SJCRH30 (cell line): ENCODE measurements at regions not wholly inside any gene's neighbourhood (a gene's known extent, or its start where the extent isn't known, plus 50 kb on each side); places are given as distances from the start of the nearest gene placed in this dataset.

Experiments used
- DNase-seq, 2 experiments: peaks; one replicate each; pipeline ENCODE4 v3.0.0-alpha.2; 2015 to 2020
- H3K27ac ChIP-seq: fragments of 250-450 bp; sonication (Bioruptor Pico); 2 replicates; pipeline ENCODE4 v1.5.1; 2020; ENCODE audit warnings: mild to moderate bottlenecking, moderate library complexity
- H3K27me3 ChIP-seq: fragments of 250-450 bp; sonication (Bioruptor Pico); 2 replicates; pipeline ENCODE4 v1.5.1; 2020; ENCODE audit warnings: mild to moderate bottlenecking, moderate library complexity
- H3K36me3 ChIP-seq: fragments of 250-450 bp; sonication (Bioruptor Pico); 2 replicates; pipeline ENCODE4 v1.5.1; 2020; ENCODE audit warnings: mild to moderate bottlenecking, moderate library complexity
- H3K4me1 ChIP-seq: fragments of 250-450 bp; sonication (Bioruptor Pico); 2 replicates; pipeline ENCODE4 v1.5.1; 2020; ENCODE audit warnings: mild to moderate bottlenecking, moderate library complexity
- H3K4me3 ChIP-seq: fragments of 250-450 bp; sonication (Bioruptor Pico); 2 replicates; pipeline ENCODE4 v1.5.1; 2020; ENCODE audit warnings: mild to moderate bottlenecking, moderate library complexity
- H3K9me3 ChIP-seq: fragments of 250-450 bp; sonication (Bioruptor Pico); replicated peaks from 2 replicates; pipeline ENCODE4 v1.5.1; 2020; ENCODE audit warnings: mild to moderate bottlenecking, moderate library complexity

GRCh38 chr1:200354243-200354642, 55.6 kb downstream of the ZNF281 start:
- no peaks in the 10 kb centered on the region for H3K27me3 ChIP-seq
- no peaks in the 10 kb centered on the region for H3K36me3 ChIP-seq
- no peaks in the 10 kb centered on the region for H3K4me1 ChIP-seq
- DNase-seq: no peak
- H3K9me3 ChIP-seq: no peaks in the 10 kb centered on the region
- no peak overlapping the region for H3K27ac ChIP-seq
- H3K4me3 ChIP-seq: no peak overlapping the region

GRCh38 chr1:200353232-200353631, 56.6 kb downstream of the ZNF281 start:
- no peak for DNase-seq
- Histone ChIP-seq H3K9me3 (no peaks in the 10 kb centered on the region), H3K4me3 (no peak overlapping the region), H3K27me3 (no peaks in the 10 kb centered on the region), H3K27ac (no peak overlapping the region), H3K36me3 (no peaks in the 10 kb centered on the region), H3K4me1 (no peaks in the 10 kb centered on the region)

DNA sequence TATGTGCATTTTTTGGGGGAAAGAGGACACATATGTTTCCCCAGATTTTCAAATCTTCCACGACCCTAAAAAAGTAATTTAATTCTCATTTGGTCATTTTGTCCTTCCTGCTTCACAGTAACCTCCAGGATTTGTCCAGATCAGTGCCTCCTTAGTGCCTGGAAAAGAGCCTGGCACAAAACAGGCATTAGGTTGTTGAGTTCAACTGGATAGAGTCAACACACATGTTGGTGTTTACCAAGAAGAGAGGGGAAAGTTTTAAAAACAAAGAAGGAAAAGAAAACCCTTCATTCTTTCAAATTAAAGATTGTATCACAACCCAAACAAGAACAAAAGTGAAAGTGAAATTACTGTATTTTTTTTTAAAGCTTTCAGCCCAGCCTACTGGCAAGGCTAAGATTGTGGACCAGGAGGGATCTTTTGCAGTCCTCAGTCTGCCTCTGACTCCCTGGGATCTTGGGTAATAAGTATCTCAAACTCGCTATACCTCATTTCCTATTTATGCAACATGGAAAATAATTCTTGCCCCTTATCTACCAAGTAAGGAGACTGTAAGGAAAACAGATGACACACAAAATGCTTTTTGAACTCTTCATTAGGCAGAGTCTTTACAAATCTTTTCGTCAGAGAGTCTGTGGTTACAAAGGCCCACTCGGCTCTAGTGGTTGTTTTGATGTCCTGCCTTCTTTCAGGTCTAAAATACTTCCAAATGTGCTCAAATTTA, 57.8 kb downstream of the ZNF281 start:
- Histone ChIP-seq H3K27ac (no peak overlapping the region), H3K9me3 (no peaks in the 10 kb centered on the region), H3K27me3 (no peaks in the 10 kb centered on the region), H3K4me3 (no peak overlapping the region), H3K4me1 (no peaks in the 10 kb centered on the region), H3K36me3 (no peaks in the 10 kb centered on the region)
- no peak for DNase-seq

DNA sequence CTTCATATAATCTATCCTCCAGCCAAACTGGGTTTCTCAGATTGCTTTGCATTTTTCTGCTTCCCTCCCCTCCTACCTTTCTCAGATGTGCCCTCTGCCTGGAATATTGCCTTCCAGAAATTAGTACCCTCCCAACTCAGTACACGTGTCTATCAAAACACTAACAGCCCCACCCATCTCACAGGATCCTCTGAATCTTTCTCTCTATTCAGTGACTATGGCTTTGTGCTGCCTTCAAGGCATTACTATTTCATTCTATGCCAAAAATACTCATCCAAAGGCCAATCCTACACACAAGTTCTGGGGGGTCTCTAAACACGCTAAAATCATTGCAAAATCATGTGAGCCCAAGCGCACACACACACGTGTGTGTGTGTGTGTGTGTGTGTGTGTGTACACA, 58.4 kb downstream of the ZNF281 start:
- Histone ChIP-seq H3K4me3 (no peak overlapping the region), H3K4me1 (no peaks in the 10 kb centered on the region), H3K9me3 (no peaks in the 10 kb centered on the region), H3K36me3 (no peaks in the 10 kb centered on the region), H3K27ac (no peak overlapping the region), H3K27me3 (no peaks in the 10 kb centered on the region)
- DNase-seq: no peak

DNA sequence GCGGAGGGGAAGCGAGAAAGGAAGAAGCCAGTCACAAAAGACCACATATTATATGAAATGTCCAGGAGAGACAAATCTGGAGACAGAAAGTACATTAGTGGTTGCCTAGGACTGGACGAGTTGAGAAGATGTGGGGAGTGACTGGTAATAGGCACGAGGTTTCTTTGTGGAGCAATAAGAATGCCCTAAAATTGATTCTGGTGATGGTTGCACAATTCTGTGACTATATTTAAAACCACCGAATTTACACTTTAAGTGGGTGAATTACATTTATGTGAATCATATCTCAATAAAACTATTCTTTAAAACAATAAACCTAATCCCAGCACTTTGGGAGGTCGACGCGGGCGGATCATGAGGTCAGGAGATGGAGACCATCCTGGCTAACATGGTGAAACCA, 63.1 kb downstream of the ZNF281 start:
- DNase-seq: no peak
- Histone ChIP-seq H3K27me3 (no peaks in the 10 kb centered on the region), H3K4me3 (no peak overlapping the region), H3K27ac (no peak overlapping the region), H3K36me3 (no peaks in the 10 kb centered on the region), H3K4me1 (no peaks in the 10 kb centered on the region), H3K9me3 (no peaks in the 10 kb centered on the region)

DNA sequence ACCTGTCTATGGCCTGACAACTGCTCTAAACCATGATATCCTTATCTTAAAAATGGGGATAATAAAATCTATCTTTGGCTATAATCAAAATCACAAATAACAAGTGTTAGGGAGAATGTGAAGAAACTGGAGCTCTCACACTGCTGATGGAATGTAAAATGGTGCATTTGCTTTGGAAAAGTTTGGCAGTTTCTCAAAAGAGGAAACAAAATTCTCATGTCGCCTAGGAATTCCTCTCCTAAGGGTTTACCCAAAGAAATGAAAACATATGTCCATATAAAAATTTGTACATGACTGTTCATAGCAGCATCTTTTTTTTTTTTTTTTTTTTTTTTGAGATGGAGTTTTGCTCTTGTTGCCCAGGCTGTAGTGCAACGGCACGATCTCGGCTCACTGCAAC, 64.3 kb downstream of the ZNF281 start:
- no peaks in the 10 kb centered on the region for H3K36me3 ChIP-seq
- no peak overlapping the region for H3K27ac ChIP-seq
- no peak for DNase-seq
- no peaks in the 10 kb centered on the region for H3K27me3 ChIP-seq
- H3K4me1 ChIP-seq: no peaks in the 10 kb centered on the region
- H3K4me3 ChIP-seq: no peak overlapping the region
- no peaks in the 10 kb centered on the region for H3K9me3 ChIP-seq

GRCh38 chr1:200343874-200344273, 66.0 kb downstream of the ZNF281 start:
- H3K27ac ChIP-seq: no peak overlapping the region
- no peaks in the 10 kb centered on the region for H3K4me1 ChIP-seq
- no peaks in the 10 kb centered on the region for H3K36me3 ChIP-seq
- no peak for DNase-seq
- no peaks in the 10 kb centered on the region for H3K27me3 ChIP-seq
- H3K4me3 ChIP-seq: no peak overlapping the region
- H3K9me3 ChIP-seq: no peaks in the 10 kb centered on the region

- H3K36me3 ChIP-seq: no peaks in the 10 kb centered on the region
- no peaks in the 10 kb centered on the region for H3K27me3 ChIP-seq
- no peak overlapping the region for H3K4me3 ChIP-seq
- DNase-seq: no peak
- no peak overlapping the region for H3K27ac ChIP-seq
- no peaks in the 10 kb centered on the region for H3K4me1 ChIP-seq
- H3K9me3 ChIP-seq: no peaks in the 10 kb centered on the region
These were observed 67.1 kb downstream of the ZNF281 start for GRCh38 chr1:200342511-200343311.

DNA sequence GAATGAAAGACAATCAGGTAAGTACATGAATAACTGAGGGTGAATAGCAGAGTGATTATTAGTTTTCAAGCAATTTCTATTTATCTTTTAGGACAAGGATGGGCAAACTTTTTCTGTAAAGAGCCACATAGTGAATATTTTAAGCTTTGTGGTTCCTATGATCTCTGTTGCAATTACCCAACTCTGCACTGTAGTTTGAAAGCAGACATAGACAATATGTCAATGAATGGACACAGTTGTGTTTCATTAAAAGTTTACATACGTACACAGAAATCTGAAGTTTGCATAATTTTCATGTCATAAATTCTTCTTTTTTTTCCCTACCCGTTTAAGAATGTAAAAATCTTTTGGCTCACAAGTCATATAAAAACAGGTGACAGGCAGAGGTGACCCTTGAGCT, 71.4 kb downstream of the ZNF281 start:
- H3K4me1 ChIP-seq: peaks cover 4% of the 10 kb centered on the region; the same call in 1 of the 2 replicates
- no peak overlapping the region for H3K27ac ChIP-seq
- no peaks in the 10 kb centered on the region for H3K27me3 ChIP-seq
- no peak overlapping the region for H3K4me3 ChIP-seq
- H3K9me3 ChIP-seq: no peaks in the 10 kb centered on the region
- no peaks in the 10 kb centered on the region for H3K36me3 ChIP-seq
- DNase-seq: no peak

DNA sequence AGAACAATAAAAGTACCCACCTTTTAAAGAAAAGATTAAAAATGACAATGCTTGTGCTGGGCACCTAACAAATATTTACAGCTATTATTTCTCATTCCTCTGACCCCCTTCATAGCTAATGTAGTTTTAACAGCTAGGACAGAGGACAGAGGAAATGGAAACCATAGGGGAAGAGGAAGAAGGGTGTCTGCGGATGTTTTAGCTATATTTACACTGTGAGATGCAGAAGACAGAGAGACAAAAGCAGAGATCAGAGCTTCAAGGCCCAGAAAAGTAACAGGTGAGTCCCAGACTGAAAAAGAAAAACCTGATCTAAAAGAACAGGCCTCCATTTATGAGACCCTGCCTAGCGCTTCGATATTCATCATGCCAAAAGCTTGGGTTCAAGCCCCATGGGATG, 72.0 kb downstream of the ZNF281 start:
- Histone ChIP-seq H3K4me1 (peaks cover 4% of the 10 kb centered on the region; the same call in 1 of the 2 replicates), H3K36me3 (no peaks in the 10 kb centered on the region), H3K27me3 (no peaks in the 10 kb centered on the region), H3K27ac (no peak overlapping the region), H3K9me3 (no peaks in the 10 kb centered on the region), H3K4me3 (no peak overlapping the region)
- no peak for DNase-seq

GRCh38 chr1:200337410-200337809, 72.4 kb downstream of the ZNF281 start:
- DNase-seq: no peak

DNA sequence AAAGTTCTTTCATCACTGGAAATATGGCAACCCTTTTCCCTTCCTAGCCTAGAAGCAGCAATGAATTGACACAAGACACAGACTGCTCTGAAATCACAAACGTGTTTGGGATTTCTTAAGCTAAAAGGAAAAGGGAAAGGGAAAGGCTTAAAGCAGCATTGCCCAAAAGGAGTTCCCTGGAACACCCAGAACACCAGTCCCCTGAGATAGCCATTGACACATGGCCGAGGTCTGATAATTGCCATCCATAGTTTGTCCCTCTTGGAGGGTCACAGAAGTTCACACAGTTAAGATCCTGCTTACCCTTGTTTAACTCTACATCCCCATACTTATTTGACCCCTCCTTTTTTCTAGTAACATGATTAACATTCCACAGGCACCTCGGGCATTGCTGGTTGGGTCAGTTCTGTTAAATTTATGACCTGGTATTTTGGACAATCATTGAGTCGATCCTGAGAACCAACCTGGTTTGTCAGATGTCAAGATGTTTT, 72.9 kb downstream of the ZNF281 start:
- Histone ChIP-seq H3K4me1 (peaks cover 4% of the 10 kb centered on the region; the same call in 1 of the 2 replicates), H3K36me3 (no peaks in the 10 kb centered on the region), H3K4me3 (no peak overlapping the region), H3K9me3 (no peaks in the 10 kb centered on the region), H3K27ac (no peak overlapping the region), H3K27me3 (no peaks in the 10 kb centered on the region)
- no peak for DNase-seq

More at GRCh38 chr1:200337410-200337809, 72.4 kb downstream of the ZNF281 start:
- Histone ChIP-seq H3K4me1 (peaks cover 4% of the 10 kb centered on the region; the same call in 1 of the 2 replicates), H3K27ac (no peak overlapping the region), H3K36me3 (no peaks in the 10 kb centered on the region), H3K9me3 (no peaks in the 10 kb centered on the region), H3K27me3 (no peaks in the 10 kb centered on the region), H3K4me3 (no peak overlapping the region)

- H3K27ac ChIP-seq: no peak overlapping the region
- H3K9me3 ChIP-seq: no peaks in the 10 kb centered on the region
- H3K4me1 ChIP-seq: peaks cover 4% of the 10 kb centered on the region; the same call in 1 of the 2 replicates
- H3K27me3 ChIP-seq: no peaks in the 10 kb centered on the region
- DNase-seq: no peak
- no peak overlapping the region for H3K4me3 ChIP-seq
- H3K36me3 ChIP-seq: no peaks in the 10 kb centered on the region
These were observed 73.6 kb downstream of the ZNF281 start for GRCh38 chr1:200336101-200336845.

GRCh38 chr1:200334661-200335256, 75.1 kb downstream of the ZNF281 start:
- Histone ChIP-seq H3K4me3 (no peak overlapping the region), H3K36me3 (no peaks in the 10 kb centered on the region)

More at GRCh38 chr1:200334661-200335256, 75.1 kb downstream of the ZNF281 start:
- H3K9me3 ChIP-seq: no peaks in the 10 kb centered on the region
- no peaks in the 10 kb centered on the region for H3K27me3 ChIP-seq
- DNase-seq: no peak
- H3K27ac ChIP-seq: no peak overlapping the region
- peaks cover 12% of the 10 kb centered on the region; the same call in 1 of the 2 replicates for H3K4me1 ChIP-seq
